ENCODE measurements at regions not wholly inside any gene's neighbourhood (a gene's known extent, or its start where the extent isn't known, plus 50 kb on each side); places are given as distances from the start of the nearest gene placed in this dataset.

GRCh38 chr2:239688122-239688681 lies 287.4 kb upstream of the HDAC4 start:
- ATAC-seq (ENCODE audit: low FRiP score) (peak; percentile 53), DNase-seq (ENCODE audit: low spot score) (no peak)
- no peak for TF ChIP-seq CTCF (IDR thresholded peaks at IDR 0.05)

- TF ChIP-seq CTCF (IDR thresholded peaks at IDR 0.05): no peak
- no peak for DNase-seq (ENCODE audit: low spot score)
- ATAC-seq (ENCODE audit: low FRiP score): no peak
Measured at GRCh38 chr2:239687441-239687840, 286.6 kb upstream of the HDAC4 start.

- ATAC-seq (ENCODE audit: low FRiP score): no peak
- no peak for DNase-seq (ENCODE audit: low spot score)
- TF ChIP-seq CTCF (IDR thresholded peaks at IDR 0.05): no peak
Measured at GRCh38 chr2:239685965-239686364, 285.1 kb upstream of the HDAC4 start.

GRCh38 chr2:239685556-239685955 lies 284.7 kb upstream of the HDAC4 start:
- DNase-seq (ENCODE audit: low spot score) (no peak), ATAC-seq (ENCODE audit: low FRiP score) (no peak)
- TF ChIP-seq CTCF (IDR thresholded peaks at IDR 0.05): no peak

GRCh38 chr2:239684996-239685395 lies 284.2 kb upstream of the HDAC4 start:
- no peak for TF ChIP-seq CTCF (IDR thresholded peaks at IDR 0.05)
- ATAC-seq (ENCODE audit: low FRiP score) (no peak), DNase-seq (ENCODE audit: low spot score) (no peak)

GRCh38 chr2:239684271-239684810 lies 283.5 kb upstream of the HDAC4 start:
- ATAC-seq (ENCODE audit: low FRiP score): no peak
- TF ChIP-seq CTCF (IDR thresholded peaks at IDR 0.05): no peak
- DNase-seq (ENCODE audit: low spot score): no peak

- no peak for DNase-seq (ENCODE audit: low spot score)
- no peak for ATAC-seq (ENCODE audit: low FRiP score)
- no peak for TF ChIP-seq CTCF (IDR thresholded peaks at IDR 0.05)
Measured at GRCh38 chr2:239682518-239682917, 281.7 kb upstream of the HDAC4 start.

Data from omental fat pad (tissue), 3 donors.